HG03064 (cell line): ENCODE measurements at regions not wholly inside any gene's neighbourhood (a gene's known extent, or its start where the extent isn't known, plus 50 kb on each side); places are given as distances from the start of the nearest gene placed in this dataset.
"Not testable (repeated sequence)": the region's sequence is repeated elsewhere in the genome, so short reads cannot be mapped to it uniquely, and the experiment has no call there.

Source experiments
- ATAC-seq: cut with Tn5 transposase; IDR thresholded peaks from one replicate; pipeline ENCODE4 v1.9.1; 2021; ENCODE audit warnings: low read depth; ENCODE audit not compliant: unreplicated experiment

DNA sequence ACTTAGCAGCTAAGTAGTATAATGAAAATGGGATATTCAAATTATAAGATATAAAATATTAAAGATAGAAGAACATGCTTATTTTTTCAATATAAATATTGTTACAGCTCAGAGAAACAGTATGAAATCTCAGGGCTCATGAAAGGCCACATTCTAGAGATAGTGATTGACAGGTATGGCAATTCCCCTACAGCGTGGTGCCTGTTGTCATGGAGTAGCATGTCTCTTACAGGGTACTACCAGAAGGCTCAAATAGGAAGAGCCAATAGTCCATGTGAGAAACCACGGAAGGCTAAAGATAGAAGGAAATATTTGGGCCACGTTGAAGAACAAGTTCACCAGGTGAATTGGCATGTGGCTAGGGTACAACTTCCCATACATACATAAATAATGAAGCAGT lies 522.9 kb upstream of the ZNF337 start:
- ATAC-seq: not testable (repeated sequence)

DNA sequence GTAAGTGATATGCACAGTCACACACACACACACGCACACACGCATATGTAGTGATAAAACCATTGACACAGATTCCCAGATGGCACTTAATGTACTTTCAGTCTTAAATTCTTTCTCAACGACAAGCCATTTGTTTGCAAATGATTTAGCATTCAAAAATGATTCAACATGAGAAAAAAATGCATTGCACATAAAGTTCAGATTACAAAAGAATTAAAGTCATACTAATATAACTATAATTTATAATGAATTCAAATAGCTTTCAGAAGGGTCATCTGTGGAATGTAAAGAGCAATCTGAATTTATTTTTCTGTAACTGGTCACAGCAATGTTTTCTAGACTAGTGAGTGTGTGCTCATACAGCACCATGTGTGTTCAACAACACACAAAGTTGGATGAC lies 521.6 kb upstream of the ZNF337 start:
- no peak for ATAC-seq

DNA sequence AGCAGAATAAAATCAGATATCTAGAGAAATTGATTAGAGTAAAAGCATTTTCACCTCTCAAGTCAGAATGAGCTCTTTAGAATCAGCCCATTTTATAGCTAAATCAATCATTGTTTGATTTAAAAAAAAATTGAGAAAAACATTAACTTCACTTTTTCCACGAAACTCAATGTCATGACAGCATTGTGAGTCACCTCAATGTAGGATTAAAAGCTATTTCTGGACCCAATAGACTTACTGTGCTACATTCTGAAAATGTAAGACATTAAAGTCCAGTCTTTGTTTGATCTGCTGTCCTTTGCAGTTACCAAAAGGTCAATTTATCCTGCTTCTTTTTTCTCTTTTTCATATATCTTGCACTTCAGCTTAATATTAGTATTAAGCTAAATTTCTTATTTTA lies 519.4 kb upstream of the ZNF337 start:
- ATAC-seq: no peak

DNA sequence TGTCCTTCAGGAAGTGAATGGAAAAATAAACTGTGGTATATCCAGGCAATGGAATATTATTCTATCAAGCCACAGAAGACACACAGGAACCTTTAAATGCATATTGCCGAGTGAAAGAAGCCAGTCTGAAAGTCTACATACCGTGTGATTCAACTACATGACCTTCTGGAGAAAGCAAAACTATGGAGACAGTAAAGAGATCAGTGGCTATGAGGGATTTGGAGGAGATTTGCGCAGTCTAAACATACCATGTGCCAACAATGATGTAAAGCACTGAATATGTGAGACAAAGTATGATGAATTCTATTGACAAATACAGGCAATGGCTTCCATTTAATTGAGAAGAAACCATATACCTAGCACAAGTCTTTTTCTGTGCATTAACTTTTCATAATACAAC lies 518.3 kb upstream of the ZNF337 start:
- no peak for ATAC-seq

DNA sequence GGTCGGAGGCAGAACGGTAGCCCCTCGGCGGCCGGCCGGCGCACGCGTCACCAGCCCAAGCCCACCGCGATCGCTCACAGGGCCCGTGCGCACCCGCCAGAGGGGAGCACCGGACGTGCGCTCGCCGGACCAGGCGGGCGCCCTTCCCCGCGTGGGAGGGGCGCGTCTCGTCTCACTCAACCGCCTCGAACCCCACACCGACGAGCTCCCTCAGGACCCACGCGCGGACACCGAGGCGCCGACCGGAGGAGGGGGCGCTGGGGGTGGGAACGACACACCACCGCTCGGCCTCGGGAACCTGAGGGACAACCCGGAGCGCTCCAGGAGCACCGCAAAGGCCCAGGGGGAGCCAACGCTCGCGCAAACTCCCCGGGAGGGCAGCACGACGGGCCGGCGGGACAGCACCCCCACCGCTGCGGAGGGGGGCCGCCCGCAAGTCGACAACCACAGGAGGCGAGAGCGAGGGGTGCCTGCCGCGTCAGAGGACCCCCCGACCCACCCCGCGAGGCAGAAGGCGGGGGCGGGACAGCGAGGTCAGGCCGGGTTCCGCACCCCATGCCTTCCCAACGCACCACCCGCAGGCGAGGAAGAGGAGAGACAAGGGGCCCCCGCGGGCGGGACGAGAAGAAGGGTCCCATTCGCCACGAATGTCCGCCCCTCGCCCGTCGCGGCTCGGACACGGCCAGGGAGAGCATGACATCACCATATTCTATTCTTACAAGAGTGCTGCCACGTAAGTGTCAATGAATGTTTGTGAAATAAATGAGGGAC lies 512.7 kb upstream of the ZNF337 start:
- no peak for ATAC-seq

DNA sequence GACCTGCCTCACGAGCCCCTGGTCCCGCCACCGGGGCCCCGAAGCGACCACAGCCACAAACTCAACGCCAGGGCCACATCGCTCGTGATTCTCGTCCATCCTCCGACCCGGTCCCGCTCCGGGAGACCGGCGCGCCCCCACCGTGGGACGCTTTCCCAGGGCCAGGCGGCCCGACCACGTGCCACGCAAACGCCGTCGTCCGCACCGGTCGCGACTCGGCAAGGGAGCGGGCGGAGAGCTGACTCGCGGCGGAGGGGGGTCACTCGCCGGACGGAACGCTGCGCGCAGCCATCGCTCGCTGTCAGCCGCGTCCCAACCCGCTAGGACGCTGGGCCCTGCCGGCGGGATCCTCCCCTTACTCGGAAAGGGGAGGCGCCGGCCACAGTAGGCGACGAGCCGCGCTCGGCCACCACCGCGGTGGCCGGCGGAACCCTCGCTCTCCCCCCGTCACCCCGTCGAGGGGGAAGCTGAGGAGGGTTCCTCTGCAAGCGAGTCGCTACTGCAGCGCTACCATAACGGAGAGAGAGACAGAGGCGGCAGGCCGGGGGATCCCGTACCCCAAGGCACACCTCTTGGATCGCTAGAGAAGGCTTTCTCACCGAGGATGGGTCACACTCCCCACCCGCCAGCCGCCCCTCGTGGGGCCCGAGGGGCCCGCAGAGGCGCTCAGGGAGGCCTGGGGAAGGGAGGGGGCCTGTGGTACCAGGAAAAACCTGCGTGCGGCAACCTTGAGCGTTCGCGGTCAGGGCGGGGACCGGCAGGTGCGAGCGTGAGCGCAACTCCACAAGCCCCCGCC lies 511.8 kb upstream of the ZNF337 start:
- no peak for ATAC-seq

DNA sequence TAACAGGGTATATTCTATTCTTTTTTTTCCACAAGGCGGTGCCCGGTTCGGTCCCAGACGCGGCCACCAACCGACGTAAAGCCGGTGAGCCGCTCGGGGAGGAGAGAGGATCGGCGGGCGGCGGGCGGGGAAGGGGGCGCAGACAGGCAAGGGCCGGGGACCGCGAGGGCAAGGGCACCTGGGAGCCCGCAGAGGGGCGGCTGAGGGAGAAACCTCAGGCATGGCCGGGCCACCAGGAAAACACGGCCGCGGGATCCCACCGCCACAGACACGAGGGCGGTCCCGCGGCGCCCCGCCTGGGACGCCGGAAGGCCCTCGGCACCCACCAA lies 511.3 kb upstream of the ZNF337 start:
- ATAC-seq: not testable (repeated sequence)

DNA sequence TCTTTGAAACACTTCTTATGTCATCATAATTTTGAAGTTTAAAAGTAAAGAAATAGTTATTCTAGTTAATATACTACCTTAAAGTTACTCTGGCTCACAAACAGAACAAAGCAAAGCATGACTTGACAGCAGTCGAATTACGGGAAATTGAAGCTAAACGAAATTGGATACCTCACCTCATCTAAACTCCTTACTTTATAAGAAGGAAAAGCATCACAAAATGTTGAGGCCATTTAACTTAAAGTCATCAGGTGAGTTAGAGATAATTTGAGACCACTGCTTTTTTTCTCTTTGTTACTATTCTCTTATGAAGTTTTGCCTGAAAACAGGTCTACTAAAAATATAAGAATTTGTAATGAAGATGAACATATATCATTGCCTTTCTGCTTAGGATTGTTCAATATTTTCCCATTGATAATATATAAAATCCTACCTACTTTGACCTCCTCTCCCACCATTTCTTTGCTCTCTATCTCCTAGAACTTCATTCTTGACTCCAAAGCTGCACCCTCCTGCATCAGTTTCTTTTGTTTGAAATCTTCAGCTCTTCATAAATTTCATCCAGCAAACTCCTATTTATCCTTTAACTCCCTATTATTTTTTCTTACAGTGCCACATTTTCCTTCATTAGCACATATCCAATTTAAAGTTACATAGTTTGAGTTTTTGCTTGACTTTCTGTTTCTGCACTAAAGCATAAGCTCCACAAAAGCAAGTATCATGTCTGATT lies 510.7 kb upstream of the ZNF337 start:
- no peak for ATAC-seq

DNA sequence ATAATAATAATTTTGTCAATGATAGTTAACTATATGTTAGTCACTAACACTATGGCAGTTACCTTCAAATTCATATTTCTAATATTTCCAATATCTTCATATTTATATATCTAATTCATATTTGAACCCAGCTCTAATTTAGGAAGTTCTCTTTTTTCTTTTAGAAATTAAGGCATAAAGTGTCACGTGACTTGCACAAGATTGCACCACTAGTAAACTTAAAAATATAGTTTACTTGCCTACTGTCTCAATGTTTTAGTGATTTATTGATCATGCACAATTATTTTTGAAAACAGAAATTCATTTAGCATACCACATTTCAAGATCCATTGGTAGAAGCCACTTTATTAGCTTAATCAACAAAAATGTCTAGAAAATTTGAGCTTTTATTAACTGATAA lies 508.7 kb upstream of the ZNF337 start:
- no peak for ATAC-seq

DNA sequence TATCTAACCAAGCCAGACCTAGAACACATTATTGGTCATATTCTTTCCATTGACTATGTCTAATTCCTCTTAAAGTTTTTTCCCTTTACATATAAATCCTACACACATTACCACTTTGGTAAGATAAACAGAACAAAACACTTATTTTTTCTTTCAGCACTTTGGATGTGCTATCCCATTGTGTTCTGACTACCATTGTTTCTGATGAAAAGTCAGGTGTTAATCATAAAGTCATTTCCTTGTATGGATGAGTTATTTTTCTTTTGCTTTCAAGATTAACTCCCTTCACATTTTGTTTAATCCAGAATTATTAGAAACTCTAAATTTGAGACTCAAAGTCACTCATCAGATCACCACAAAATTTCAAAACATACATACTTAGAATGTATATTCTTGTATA lies 504.4 kb upstream of the ZNF337 start:
- ATAC-seq: not testable (repeated sequence)

DNA sequence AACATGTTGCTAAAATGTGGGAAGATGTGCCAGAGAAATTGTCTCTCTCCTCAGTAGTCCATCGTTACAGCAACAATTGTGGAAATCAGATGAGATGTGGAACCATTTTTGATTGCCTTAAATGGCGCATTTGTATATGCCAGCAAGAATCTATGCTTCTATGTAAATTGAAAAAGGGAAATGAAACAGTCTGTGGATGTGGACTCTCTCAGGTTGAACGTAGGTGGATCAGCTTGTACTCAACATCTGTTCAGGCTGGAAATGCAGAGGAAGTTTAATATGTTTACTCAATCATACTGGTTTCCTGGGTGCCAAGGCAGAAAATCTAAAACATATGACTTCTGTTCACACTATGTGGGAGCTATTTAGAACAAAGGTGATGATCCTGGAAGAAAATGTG lies 490.7 kb upstream of the ZNF337 start:
- not testable (repeated sequence) for ATAC-seq

DNA sequence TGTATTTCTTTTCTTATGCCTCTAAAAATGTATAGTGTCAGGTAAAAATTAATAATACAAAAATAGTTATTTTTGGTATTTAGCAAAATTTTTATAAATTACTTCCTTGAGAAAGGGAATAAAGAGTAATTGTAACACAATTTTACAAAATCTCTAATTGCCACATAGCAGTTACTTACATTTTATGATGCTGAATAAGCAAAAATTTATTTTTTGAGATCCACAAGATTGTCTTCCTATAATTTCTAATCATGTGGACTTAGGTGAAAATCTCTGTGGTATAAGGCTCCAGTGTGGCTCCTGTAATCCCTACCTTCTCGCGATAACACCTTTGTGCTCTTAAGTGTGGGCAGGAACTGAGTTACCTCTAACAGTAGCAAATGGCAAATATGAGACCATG lies 487.1 kb upstream of the ZNF337 start:
- ATAC-seq: not testable (repeated sequence)

DNA sequence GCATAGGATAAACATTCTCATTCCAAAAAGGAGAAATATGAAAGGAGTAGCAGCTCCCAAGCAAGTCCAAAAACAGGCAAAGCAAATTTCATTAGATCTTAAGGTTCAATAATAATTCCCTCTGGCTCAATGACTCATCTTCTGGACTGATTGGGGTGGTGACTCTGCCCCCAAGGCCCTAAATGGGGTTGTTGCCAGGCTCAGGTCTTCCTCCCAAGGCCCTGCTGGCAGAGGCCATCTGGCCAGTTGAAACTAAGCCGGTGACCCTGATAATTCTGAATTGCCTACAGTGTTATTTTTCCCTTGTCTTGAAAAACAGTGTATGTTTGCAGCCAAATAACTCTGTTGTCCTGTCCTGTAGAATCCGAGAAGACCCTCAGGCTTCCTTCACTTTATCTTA lies 484.7 kb upstream of the ZNF337 start:
- not testable (repeated sequence) for ATAC-seq

DNA sequence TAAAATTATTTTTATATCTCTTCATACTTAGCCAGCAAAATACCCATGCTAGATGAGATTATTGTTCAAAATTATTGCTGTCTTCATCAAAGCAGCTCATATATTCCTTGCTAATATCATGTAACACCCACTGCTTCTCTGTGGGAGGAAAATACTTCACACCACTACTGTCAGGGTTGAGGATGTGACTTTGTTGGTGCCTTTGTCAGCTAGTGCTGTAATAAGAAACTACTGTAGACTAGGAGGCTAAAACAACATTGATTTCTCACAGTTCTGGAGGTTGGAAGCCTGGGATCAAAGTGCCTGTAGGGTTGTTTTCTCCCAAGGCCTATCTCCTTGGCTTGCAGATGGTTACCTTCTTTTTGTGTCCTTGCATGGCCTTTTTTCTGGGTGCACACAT lies 475.2 kb upstream of the ZNF337 start:
- ATAC-seq: not testable (repeated sequence)

DNA sequence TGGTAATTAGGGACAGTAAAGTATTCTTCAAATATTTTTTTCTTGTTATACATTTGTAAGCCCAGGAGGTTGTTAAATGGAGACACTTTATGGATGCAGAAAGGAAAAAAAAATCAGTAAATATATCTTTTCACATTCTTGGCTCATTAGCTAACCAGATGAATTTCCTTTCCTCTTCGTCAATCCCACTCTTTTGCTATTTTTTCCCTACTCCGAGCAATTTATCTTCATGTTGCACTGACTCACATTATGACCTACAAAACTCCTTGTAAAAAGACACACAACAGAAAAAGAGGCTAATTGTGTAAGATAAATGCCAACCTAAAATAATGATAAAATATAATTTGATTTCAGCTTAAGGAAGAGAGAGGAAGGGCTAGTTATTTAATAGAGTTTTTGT lies 472.9 kb upstream of the ZNF337 start:
- ATAC-seq: no peak

DNA sequence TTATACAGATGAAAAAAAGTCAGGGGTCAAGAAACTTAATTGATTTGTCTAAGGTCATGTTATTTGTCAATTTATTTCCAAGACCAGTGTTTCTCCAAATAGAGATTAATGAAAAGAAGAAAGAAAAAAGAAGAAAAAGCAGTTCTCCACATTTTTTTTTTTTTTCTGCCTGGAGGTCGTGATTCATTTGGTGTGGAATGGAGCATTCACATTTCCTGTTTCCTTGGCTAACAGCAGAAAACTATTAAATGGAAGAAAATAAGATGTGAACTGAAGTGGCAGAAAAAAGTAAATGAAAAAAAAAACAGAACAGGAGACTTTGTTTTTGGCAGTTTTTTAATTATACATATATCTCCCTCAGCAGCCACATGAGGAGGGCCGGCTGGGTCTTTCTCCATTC lies 470.8 kb upstream of the ZNF337 start:
- no peak for ATAC-seq

DNA sequence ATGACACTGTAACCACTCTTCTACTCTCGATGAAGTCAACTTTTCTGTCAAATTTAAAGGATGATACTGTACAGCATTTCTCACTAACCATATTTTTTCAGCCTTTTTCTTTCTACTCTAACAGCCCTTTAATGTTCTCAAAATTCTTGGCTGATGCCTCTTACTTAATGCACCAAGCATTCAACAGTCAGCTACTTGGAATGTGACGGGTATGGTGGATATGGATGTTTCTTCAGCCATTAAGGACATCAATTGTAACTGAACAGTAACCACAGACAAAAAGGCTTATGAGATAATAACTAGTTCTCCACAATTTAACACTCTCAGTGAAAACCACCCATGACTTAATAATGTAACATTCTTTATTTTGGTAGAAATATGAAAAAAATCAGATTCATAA lies 467.2 kb upstream of the ZNF337 start:
- ATAC-seq: no peak

DNA sequence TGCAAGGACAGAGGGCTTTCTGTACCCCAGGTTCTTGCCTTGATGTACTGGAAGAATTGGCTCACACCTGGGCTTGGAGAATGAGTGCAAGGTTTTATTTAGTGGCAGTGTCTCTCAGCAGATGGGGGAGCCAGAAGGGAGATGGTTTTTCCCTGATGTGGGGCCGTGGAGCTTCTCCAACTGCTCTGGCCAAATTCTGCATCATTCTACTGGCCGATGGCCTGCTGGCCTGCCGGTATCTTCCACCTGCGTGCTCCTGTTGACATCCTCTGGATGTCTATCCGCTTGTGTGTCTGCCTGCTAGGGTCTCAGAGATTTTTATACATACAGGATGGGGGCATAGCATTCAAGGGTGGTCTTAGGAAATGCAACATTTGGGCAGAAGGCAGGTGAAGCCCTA lies 466.5 kb upstream of the ZNF337 start:
- ATAC-seq: not testable (repeated sequence)

DNA sequence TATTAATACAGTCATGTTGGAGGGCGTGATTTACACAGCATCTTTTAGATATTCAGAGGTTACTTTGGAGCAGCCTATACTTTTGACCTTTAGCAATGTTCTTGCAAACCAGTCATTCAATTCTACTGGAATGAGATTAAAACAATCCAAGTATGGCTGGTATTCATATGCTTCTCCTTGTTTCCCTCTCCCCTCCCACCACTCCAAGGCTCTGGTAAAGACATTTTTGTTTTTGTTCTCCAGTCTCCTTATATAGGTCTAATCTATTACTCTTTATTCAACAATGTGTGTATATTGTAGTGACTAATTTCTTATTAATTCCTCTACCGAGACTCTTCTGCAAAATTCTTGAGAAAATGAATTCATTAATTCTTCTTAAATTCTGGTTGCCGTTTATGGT lies 465.1 kb upstream of the ZNF337 start:
- ATAC-seq: not testable (repeated sequence)

DNA sequence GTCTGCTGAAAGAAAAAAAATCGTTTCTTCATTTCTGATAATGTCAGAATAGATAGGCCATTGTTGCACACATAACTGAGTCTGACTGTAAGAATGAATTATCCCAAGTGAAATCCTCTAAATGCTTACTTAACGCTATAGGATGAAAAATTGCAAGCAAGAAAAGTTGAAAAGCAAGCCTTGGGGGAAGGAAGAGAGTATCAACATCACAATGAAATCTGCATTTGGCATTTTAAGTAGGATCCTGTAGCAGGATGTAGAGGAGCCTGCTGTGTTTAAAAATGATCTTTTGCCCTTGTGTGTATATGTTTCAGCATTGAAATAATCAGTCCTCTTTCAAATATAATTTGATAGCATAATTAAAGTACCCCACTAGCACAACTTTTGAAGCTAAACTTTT lies 464.3 kb upstream of the ZNF337 start:
- not testable (repeated sequence) for ATAC-seq

DNA sequence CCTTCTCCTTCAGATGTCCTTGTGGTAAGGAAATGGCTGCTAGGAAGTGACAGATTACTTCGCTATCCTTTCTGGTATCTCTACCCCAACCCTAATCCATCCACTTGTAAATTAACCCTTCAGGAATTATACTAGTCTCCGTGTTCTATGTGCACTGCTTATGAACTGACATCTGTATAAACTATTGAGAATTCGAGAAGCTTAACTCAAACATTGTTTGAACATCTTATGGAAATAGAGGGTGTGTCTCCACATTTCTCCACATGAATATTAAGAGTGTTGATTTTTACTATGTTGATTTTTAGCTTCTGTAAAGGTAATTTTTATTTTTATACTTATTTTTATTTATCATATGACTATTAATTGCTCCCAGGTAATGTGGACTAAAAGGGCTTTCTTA lies 457.6 kb upstream of the ZNF337 start:
- ATAC-seq: no peak
